ENCODE measurements at regions not wholly inside any gene's neighbourhood (a gene's known extent, or its start where the extent isn't known, plus 50 kb on each side); places are given as distances from the start of the nearest gene placed in this dataset.

- Histone ChIP-seq H3K36me3 (ENCODE audit: insufficient read depth in 1 of 2, low read depth in 1 of 2) (no peaks in the 10 kb centered on the region), H3K27ac (no peak overlapping the region), H3K4me1 (no peaks in the 10 kb centered on the region), H3K4me3 (no peak overlapping the region), H3K27me3 (ENCODE audit: insufficient read depth in 3 of 3, low read length in 2 of 3) (no peaks in the 10 kb centered on the region), H3K9me3 (no peaks in the 10 kb centered on the region)
- WGBS, 3 donors = 91 to 96% (median 93%) methylated on average over 2 of the region's 2 CpGs
- intact Hi-C loops (cut with DNase I) = no loop called here
- TF ChIP-seq, protein P1, sequence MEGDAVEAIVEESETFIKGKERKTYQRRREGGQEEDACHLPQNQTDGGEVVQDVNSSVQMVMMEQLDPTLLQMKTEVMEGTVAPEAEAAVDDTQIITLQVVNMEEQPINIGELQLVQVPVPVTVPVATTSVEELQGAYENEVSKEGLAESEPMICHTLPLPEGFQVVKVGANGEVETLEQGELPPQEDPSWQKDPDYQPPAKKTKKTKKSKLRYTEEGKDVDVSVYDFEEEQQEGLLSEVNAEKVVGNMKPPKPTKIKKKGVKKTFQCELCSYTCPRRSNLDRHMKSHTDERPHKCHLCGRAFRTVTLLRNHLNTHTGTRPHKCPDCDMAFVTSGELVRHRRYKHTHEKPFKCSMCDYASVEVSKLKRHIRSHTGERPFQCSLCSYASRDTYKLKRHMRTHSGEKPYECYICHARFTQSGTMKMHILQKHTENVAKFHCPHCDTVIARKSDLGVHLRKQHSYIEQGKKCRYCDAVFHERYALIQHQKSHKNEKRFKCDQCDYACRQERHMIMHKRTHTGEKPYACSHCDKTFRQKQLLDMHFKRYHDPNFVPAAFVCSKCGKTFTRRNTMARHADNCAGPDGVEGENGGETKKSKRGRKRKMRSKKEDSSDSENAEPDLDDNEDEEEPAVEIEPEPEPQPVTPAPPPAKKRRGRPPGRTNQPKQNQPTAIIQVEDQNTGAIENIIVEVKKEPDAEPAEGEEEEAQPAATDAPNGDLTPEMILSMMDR (IDR thresholded peaks at IDR 0.05) = no peak
- no peak for ATAC-seq
- DNase-seq = no peak
Measured at GRCh38 chr5:106202035-106202434, 1468.7 kb downstream of the EFNA5 start.

GRCh38 chr5:106200971-106201370 lies 1469.8 kb downstream of the EFNA5 start:
- TF ChIP-seq, protein P1 (IDR thresholded peaks at IDR 0.05) = no peak
- Histone ChIP-seq H3K27ac (no peak overlapping the region), H3K27me3 (ENCODE audit: insufficient read depth in 3 of 3, low read length in 2 of 3) (no peaks in the 10 kb centered on the region), H3K9me3 (no peaks in the 10 kb centered on the region), H3K4me1 (no peaks in the 10 kb centered on the region), H3K36me3 (ENCODE audit: insufficient read depth in 1 of 2, low read depth in 1 of 2) (no peaks in the 10 kb centered on the region), H3K4me3 (no peak overlapping the region)
- ATAC-seq = no peak
- intact Hi-C loops (cut with DNase I) = no loop called here
- WGBS, 3 donors = 78 to 83% (median 82%) methylated on average over 4 of the region's 4 CpGs
- no peak for DNase-seq

DNA sequence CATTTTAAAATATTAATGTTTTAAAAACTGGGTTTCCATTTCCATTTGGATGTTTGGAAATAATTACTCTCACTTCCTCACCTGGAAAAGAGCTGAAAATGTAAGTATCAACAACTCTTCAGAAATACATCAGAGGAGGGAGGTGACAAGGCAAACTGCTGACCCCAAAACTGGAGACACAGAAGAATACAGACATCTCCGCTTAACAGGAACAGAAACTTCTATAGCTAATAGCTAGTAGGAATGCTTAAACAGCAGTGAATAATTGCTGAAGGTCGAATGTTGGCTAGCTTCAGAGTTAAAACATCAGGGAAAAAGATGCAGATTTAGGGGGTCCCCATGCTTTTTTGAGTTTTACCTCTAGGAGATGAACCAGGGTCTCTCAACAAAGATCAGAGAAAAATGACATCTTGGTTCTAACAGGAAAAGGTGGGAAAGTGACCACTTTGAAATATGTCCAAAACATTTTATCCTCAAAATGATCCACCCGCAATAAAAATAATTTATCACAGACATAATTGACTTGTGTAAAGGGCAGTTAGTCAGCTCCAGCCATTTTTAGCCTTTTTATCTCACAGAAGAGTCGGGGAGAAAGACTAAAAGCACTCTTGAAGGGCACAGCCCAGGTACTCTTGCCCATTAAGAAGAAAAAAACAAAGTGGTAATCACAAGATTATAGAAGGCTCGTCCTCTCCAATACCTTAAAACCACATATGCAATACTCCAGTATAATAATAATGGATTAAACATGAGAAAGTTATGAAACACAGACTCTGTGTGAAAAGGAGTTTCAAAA lies 1474.9 kb downstream of the EFNA5 start:
- Histone ChIP-seq H3K4me1 (no peaks in the 10 kb centered on the region), H3K27ac (no peak overlapping the region), H3K9me3 (no peaks in the 10 kb centered on the region), H3K27me3 (ENCODE audit: insufficient read depth in 3 of 3, low read length in 2 of 3) (no peaks in the 10 kb centered on the region), H3K4me3 (no peak overlapping the region), H3K36me3 (ENCODE audit: insufficient read depth in 1 of 2, low read depth in 1 of 2) (no peaks in the 10 kb centered on the region)
- no peak for DNase-seq
- TF ChIP-seq, protein P1 (IDR thresholded peaks at IDR 0.05) = no peak
- intact Hi-C loops (cut with DNase I) = no loop called here
- 67 to 73% (median 69%) methylated on average over 5 of the region's 5 CpGs for WGBS, 3 donors
- no peak for ATAC-seq

- Histone ChIP-seq H3K4me1 (no peaks in the 10 kb centered on the region), H3K27me3 (ENCODE audit: insufficient read depth in 3 of 3, low read length in 2 of 3) (no peaks in the 10 kb centered on the region), H3K36me3 (ENCODE audit: insufficient read depth in 1 of 2, low read depth in 1 of 2) (no peaks in the 10 kb centered on the region), H3K9me3 (no peaks in the 10 kb centered on the region), H3K27ac (no peak overlapping the region), H3K4me3 (no peak overlapping the region)
- ATAC-seq (no peak), DNase-seq (no peak)
- intact Hi-C loops (cut with DNase I) = no loop called here
- TF ChIP-seq, protein P1 (IDR thresholded peaks at IDR 0.05) = no peak
- 78 to 86% (median 78%) methylated on average over 3 of the region's 3 CpGs for WGBS, 3 donors
Measured at GRCh38 chr5:106189121-106189809, 1481.5 kb downstream of the EFNA5 start.
